ENCODE measurements at regions not wholly inside any gene's neighbourhood (a gene's known extent, or its start where the extent isn't known, plus 50 kb on each side); places are given as distances from the start of the nearest gene placed in this dataset.

- no peak for TF ChIP-seq GATA3 (IDR thresholded peaks at IDR 0.05; ENCODE audit: low read depth, low read length)
- TF ChIP-seq GATA2 (IDR thresholded peaks at IDR 0.05; ENCODE audit: low read depth, low read length): no peak
Observed at GRCh38 chr2:60313470-60314172, 239.8 kb downstream of the BCL11A start.
